Liver (tissue), 8 donors: ENCODE measurements at regions not wholly inside any gene's neighbourhood (a gene's known extent, or its start where the extent isn't known, plus 50 kb on each side); places are given as distances from the start of the nearest gene placed in this dataset.

ENCODE experiments used
- DNase-seq: peaks from one replicate; pipeline ENCODE4 v3.0.0-alpha.2; 2017; ENCODE audit warnings: low spot score
- H3K27ac ChIP-seq, 2 donors: one replicate each; pipeline ENCODE4 v1.7.0; 2013; ENCODE audit warnings: inconsistent platforms in 2 of 2, low read length in 2 of 2, control low read depth in 1 of 2, low read depth in 1 of 2, mild to moderate bottlenecking in 1 of 2
- H3K27me3 ChIP-seq, 4 donors: one replicate each; pipeline versions ENCODE4 v1.6.1 to v1.7.0; 2013; ENCODE audit warnings: low read length in 3 of 4, inconsistent platforms in 1 of 4, mild to moderate bottlenecking in 1 of 4, moderate library complexity in 1 of 4; ENCODE audit not compliant: control insufficient read depth in 4 of 4, insufficient read depth in 4 of 4
- H3K36me3 ChIP-seq, 4 donors: one replicate each; pipeline versions ENCODE4 v1.6.1 to v1.7.0; 2013; ENCODE audit warnings: low read length in 3 of 4, mild to moderate bottlenecking in 3 of 4, low read depth in 1 of 4, moderate library complexity in 1 of 4; ENCODE audit not compliant: control insufficient read depth in 4 of 4, insufficient read depth in 3 of 4
- H3K4me1 ChIP-seq, 4 donors: one replicate each; pipeline versions ENCODE4 v1.6.1 to v1.7.0; 2013; ENCODE audit warnings: low read length in 3 of 4, mild to moderate bottlenecking in 3 of 4, moderate library complexity in 1 of 4; ENCODE audit not compliant: control insufficient read depth in 4 of 4, insufficient read depth in 4 of 4
- H3K4me3 ChIP-seq, 3 donors: one replicate each; pipeline versions ENCODE4 v1.6.1 to v1.7.0; 2013; ENCODE audit warnings: low read length in 3 of 3, control low read depth in 1 of 3, low read depth in 1 of 3, mild to moderate bottlenecking in 1 of 3
- H3K9ac ChIP-seq, 2 donors: one replicate each; pipeline ENCODE4 v1.7.0; 2013; ENCODE audit warnings: low read length in 2 of 2, mild to moderate bottlenecking in 2 of 2, moderate library complexity in 2 of 2, control low read depth in 1 of 2, low read depth in 1 of 2
- H3K9me3 ChIP-seq, 4 donors: one replicate each; pipeline versions ENCODE4 v1.6.1 to v1.7.0; 2013; ENCODE audit warnings: low read length in 3 of 4; ENCODE audit not compliant: control insufficient read depth in 4 of 4
- ATF3 ChIP-seq: IDR thresholded peaks from 2 replicates; pipeline ENCODE4 v1.6.1; 2016; ENCODE audit warnings: antibody characterized with exemption
- CTCF ChIP-seq: fragments of 150-350 bp; IDR thresholded peaks from 2 replicates; pipeline ENCODE4 v1.5.1; 2017; ENCODE audit warnings: improper control_type of control experiment, low read depth, low read length; ENCODE audit not compliant: missing input control
- FOXA2 ChIP-seq: IDR thresholded peaks from 2 replicates; pipeline ENCODE4 v1.6.1; 2016; ENCODE audit warnings: antibody characterized with exemption
- HNF4A ChIP-seq, 2 donors: conservative IDR thresholded peaks; 2 replicates each; pipeline ENCODE4 v1.6.1; 2016; ENCODE audit warnings: antibody characterized with exemption in 2 of 2, mild to moderate bottlenecking in 2 of 2
- HNF4G ChIP-seq: IDR thresholded peaks from 2 replicates; pipeline ENCODE4 v1.6.1; 2016; ENCODE audit warnings: antibody characterized with exemption
- JUND ChIP-seq, 2 donors: IDR thresholded peaks; 2 replicates each; pipeline ENCODE4 v1.6.1; 2016; ENCODE audit warnings: antibody characterized with exemption in 2 of 2
- MAX ChIP-seq: IDR thresholded peaks from 2 replicates; pipeline ENCODE4 v1.6.1; 2016; ENCODE audit warnings: antibody characterized with exemption
- NR2F2 ChIP-seq: IDR thresholded peaks from 2 replicates; pipeline ENCODE4 v1.6.1; 2016; ENCODE audit warnings: antibody characterized with exemption
- RAD21 ChIP-seq, 2 donors: IDR thresholded peaks; 2 replicates each; pipeline ENCODE4 v1.6.1; 2016; ENCODE audit warnings: antibody characterized with exemption in 2 of 2, mild to moderate bottlenecking in 2 of 2
- REST ChIP-seq: IDR thresholded peaks from 2 replicates; pipeline ENCODE4 v1.6.1; 2016; ENCODE audit warnings: antibody characterized with exemption, mild to moderate bottlenecking
- RXRA ChIP-seq, 2 donors: IDR thresholded peaks; 2 replicates each; pipeline ENCODE4 v1.6.1; 2017 to 2018; ENCODE audit warnings: antibody characterized with exemption in 2 of 2, mild to moderate bottlenecking in 1 of 2
- SP1 ChIP-seq: IDR thresholded peaks from 2 replicates; pipeline ENCODE4 v1.6.1; 2018; ENCODE audit warnings: antibody characterized with exemption, mild to moderate bottlenecking
- TAF1 ChIP-seq: conservative IDR thresholded peaks from 2 replicates; pipeline ENCODE4 v1.6.1; 2016; ENCODE audit warnings: antibody characterized with exemption, mild to moderate bottlenecking
- YY1 ChIP-seq: IDR thresholded peaks from 2 replicates; pipeline ENCODE4 v1.6.1; 2016; ENCODE audit warnings: antibody characterized with exemption, mild to moderate bottlenecking
- ZBTB33 ChIP-seq: IDR thresholded peaks from 2 replicates; pipeline ENCODE4 v1.6.1; 2016; ENCODE audit warnings: antibody characterized with exemption
- WGBS: extraction: QIAGEN DNeasy Blood & Tissue Kit; methylation state at CpG from one replicate; pipeline ENCODE4 v1.1.7; 2013; 5-methylcytosine and 5-hydroxymethylcytosine counted together
- donor health status: healthy.
- donor health status: healthy.
- donor health status: healthy.
- donor health status: healthy.
- donor health status: healthy.

GRCh38 chr2:173511357-173511756 is 156.7 kb downstream of the CDCA7 start:
- H3K4me3 ChIP-seq: no peak overlapping the region
- H3K4me1 ChIP-seq: no peaks in the 10 kb centered on the region
- no peak overlapping the region for H3K27ac ChIP-seq
- H3K9me3 ChIP-seq: no peaks in the 10 kb centered on the region
- no peak for DNase-seq
- no peaks in the 10 kb centered on the region for H3K36me3 ChIP-seq
- TF ChIP-seq RXRA (IDR thresholded peaks at IDR 0.05) (no peak), REST (no peak), ZBTB33 (no peak), YY1 (no peak), HNF4A (conservative IDR thresholded peaks at IDR 0.05) (no peak), CTCF (no peak), SP1 (no peak), MAX (no peak), HNF4G (no peak), JUND (IDR thresholded peaks at IDR 0.05) (no peak), ATF3 (no peak), RAD21 (IDR thresholded peaks at IDR 0.05) (no peak), FOXA2 (no peak), TAF1 (no peak)
- H3K9ac ChIP-seq: no peak overlapping the region
- H3K27me3 ChIP-seq: no peaks in the 10 kb centered on the region
- WGBS: 64% methylated on average over 3 of the region's 3 CpGs

- H3K36me3 ChIP-seq: no peaks in the 10 kb centered on the region
- TF ChIP-seq NR2F2: no peak
- no peak overlapping the region for H3K27ac ChIP-seq
- DNase-seq: no peak
- 67% methylated on average over 1 of the region's 1 CpG for WGBS
- H3K9ac ChIP-seq: no peak overlapping the region
- no peaks in the 10 kb centered on the region for H3K27me3 ChIP-seq
- no peak overlapping the region for H3K4me3 ChIP-seq
- peaks cover 0 to 3% (median 0%) of the 10 kb centered on the region in 4 donors for H3K9me3 ChIP-seq
- H3K4me1 ChIP-seq: no peaks in the 10 kb centered on the region
Measured at GRCh38 chr2:173511942-173512341, 157.3 kb downstream of the CDCA7 start.
